Right renal pelvis (tissue), 4 donors: ENCODE measurements at regions not wholly inside any gene's neighbourhood (a gene's known extent, or its start where the extent isn't known, plus 50 kb on each side); places are given as distances from the start of the nearest gene placed in this dataset.

Experiments
- DNase-seq, 4 donors: peaks; one replicate each; pipeline ENCODE4 v3.0.0-alpha.2; 2013; ENCODE audit warnings: low read depth in 4 of 4, low spot score in 3 of 4, missing footprints in 1 of 4

- DNase-seq: no peak
Measured at GRCh38 chr21:32135401-32136363, 143.2 kb downstream of the MIS18A start.

- DNase-seq: no peak
Measured at GRCh38 chr21:32134441-32135130, 144.3 kb downstream of the MIS18A start.

GRCh38 chr21:32132881-32133280 lies 146.0 kb downstream of the MIS18A start:
- peak in 2 of 4 donors; percentile 25 to 35 for DNase-seq

GRCh38 chr21:32132409-32132808 lies 146.4 kb downstream of the MIS18A start:
- DNase-seq: no peak

- no peak for DNase-seq
Measured at GRCh38 chr21:32131960-32132359, 146.9 kb downstream of the MIS18A start.

GRCh38 chr21:32131164-32131563 lies 147.7 kb downstream of the MIS18A start:
- no peak for DNase-seq

- DNase-seq: no peak
Measured at GRCh38 chr21:32130031-32130891, 148.6 kb downstream of the MIS18A start.

GRCh38 chr21:32127081-32127480 lies 151.8 kb downstream of the MIS18A start:
- DNase-seq: no peak

GRCh38 chr21:32122082-32122481 lies 156.8 kb downstream of the MIS18A start:
- no peak for DNase-seq

GRCh38 chr21:32120230-32120629 lies 158.6 kb downstream of the MIS18A start:
- DNase-seq: no peak

- DNase-seq: no peak
Measured at GRCh38 chr21:32119811-32120210, 159.0 kb downstream of the MIS18A start.

GRCh38 chr21:32119389-32119788 lies 159.5 kb downstream of the MIS18A start:
- no peak for DNase-seq

GRCh38 chr21:32114419-32115035 lies 164.3 kb downstream of the MIS18A start:
- DNase-seq: no peak

- no peak for DNase-seq
Measured at GRCh38 chr21:32113486-32113885, 165.4 kb downstream of the MIS18A start.

- DNase-seq: no peak
Measured at GRCh38 chr21:32112195-32112594, 166.7 kb downstream of the MIS18A start.

- no peak for DNase-seq
Measured at GRCh38 chr21:32108566-32108965, 170.3 kb downstream of the MIS18A start.

GRCh38 chr21:32103361-32103760 lies 175.5 kb downstream of the MIS18A start:
- no peak for DNase-seq

GRCh38 chr21:32102426-32102825 lies 176.4 kb downstream of the MIS18A start:
- DNase-seq: no peak

- DNase-seq: no peak
Measured at GRCh38 chr21:32101277-32101676, 177.6 kb downstream of the MIS18A start.

- no peak for DNase-seq
Measured at GRCh38 chr21:32100423-32100822, 178.4 kb downstream of the MIS18A start.
